ENCODE measurements at regions not wholly inside any gene's neighbourhood (a gene's known extent, or its start where the extent isn't known, plus 50 kb on each side); places are given as distances from the start of the nearest gene placed in this dataset.

- Histone ChIP-seq H3K9ac (ENCODE audit: low read length) (no peak overlapping the region), H3K79me2 (ENCODE audit: insufficient read depth, low read length) (no peaks in the 10 kb centered on the region), H3K4me3 (replicated peaks in 1 of 2; ENCODE audit: low read depth in 1 of 2, low read length in 2 of 2) (no peak overlapping the region), H3K9me2 (ENCODE audit: insufficient read depth) (no peaks in the 10 kb centered on the region), H2AFZ (ENCODE audit: low read depth, low read length, poor library complexity, severe bottlenecking) (no peak overlapping the region), H4K20me1 (ENCODE audit: insufficient read depth) (no peaks in the 10 kb centered on the region), H3K4me2 (ENCODE audit: low read length) (peak overlapping the region; percentile 51), H3K36me3 (ENCODE audit: control insufficient read depth in 1 of 2, insufficient read depth in 2 of 2, low read length in 2 of 2) (no peaks in the 10 kb centered on the region), H3K4me1 (ENCODE audit: control insufficient read depth in 1 of 2, insufficient read depth in 2 of 2, low read length in 2 of 2) (peaks cover 7 to 22% of the 10 kb centered on the region in 2 experiments), H3K9me3 (ENCODE audit: control insufficient read depth in 1 of 2, insufficient read depth in 1 of 2, low read depth in 1 of 2, low read length in 2 of 2) (no peaks in the 10 kb centered on the region; a peak in 1 of 4 replicates), H3K27me3 (ENCODE audit: insufficient read depth, low read length) (no peaks in the 10 kb centered on the region), H3K27ac (ENCODE audit: low read depth, low read length) (no peak overlapping the region)
- DNase-seq (ENCODE audit: low read depth, low spot score), result peak; percentile 32
- ChIA-PET POLR2A (no interaction called here), CTCF (no interaction called here), RAD21 (ENCODE audit: low non-redundant PET in 1 of 2, low total read pairs in 2 of 2, uncharacterized antibody in 2 of 2, unreplicated experiment in 2 of 2) (no interaction called here)
- intact Hi-C loops (cut with micrococcal nuclease), result no loop called here
- ATAC-seq, result peak; percentile 62
- TF ChIP-seq FOSL1 (IDR thresholded peaks at IDR 0.05; ENCODE audit: low read depth) (peak; percentile 31), ZNF274 (IDR thresholded peaks at IDR 0.05; ENCODE audit: low read depth, low read length) (no peak)
- no TSS peak for BruUV-seq (replicated peaks)
Observed at GRCh38 chr1:30005972-30006619, 717.3 kb downstream of the MATN1 start.

- Histone ChIP-seq H3K27ac (ENCODE audit: low read depth, low read length) (no peak overlapping the region), H3K36me3 (ENCODE audit: control insufficient read depth in 1 of 2, insufficient read depth in 2 of 2, low read length in 2 of 2) (no peaks in the 10 kb centered on the region), H3K9me2 (ENCODE audit: insufficient read depth) (no peaks in the 10 kb centered on the region), H4K20me1 (ENCODE audit: insufficient read depth) (no peaks in the 10 kb centered on the region), H3K79me2 (ENCODE audit: insufficient read depth, low read length) (no peaks in the 10 kb centered on the region), H3K9ac (ENCODE audit: low read length) (no peak overlapping the region), H3K4me2 (ENCODE audit: low read length) (no peak overlapping the region), H3K9me3 (ENCODE audit: control insufficient read depth in 1 of 2, insufficient read depth in 1 of 2, low read depth in 1 of 2, low read length in 2 of 2) (no peaks in the 10 kb centered on the region), H2AFZ (ENCODE audit: low read depth, low read length, poor library complexity, severe bottlenecking) (no peak overlapping the region), H3K27me3 (ENCODE audit: insufficient read depth, low read length) (0 out of 2 replicates have a peak, but pooled peaks cover 4% of the 10 kb centered on the region), H3K4me3 (replicated peaks in 1 of 2; ENCODE audit: low read depth in 1 of 2, low read length in 2 of 2) (no peak overlapping the region), H3K4me1 (ENCODE audit: control insufficient read depth in 1 of 2, insufficient read depth in 2 of 2, low read length in 2 of 2) (peaks cover 7 to 10% of the 10 kb centered on the region in 2 experiments)
- TF ChIP-seq ZNF274 (IDR thresholded peaks at IDR 0.05; ENCODE audit: low read depth, low read length) (no peak), EZH2phosphoT487 (IDR thresholded peaks at IDR 0.05; ENCODE audit: borderline replicate concordance) (no peak), POLR2A (IDR thresholded peaks at IDR 0.05; ENCODE audit: borderline replicate concordance, extremely low read depth, insufficient read depth, insufficient read length) (no peak), RAD21 (IDR thresholded peaks at IDR 0.05; ENCODE audit: low read depth) (no peak), SP1 (IDR thresholded peaks at IDR 0.05; ENCODE audit: low read depth) (no peak)
- TF ChIP-seq, protein P1, sequence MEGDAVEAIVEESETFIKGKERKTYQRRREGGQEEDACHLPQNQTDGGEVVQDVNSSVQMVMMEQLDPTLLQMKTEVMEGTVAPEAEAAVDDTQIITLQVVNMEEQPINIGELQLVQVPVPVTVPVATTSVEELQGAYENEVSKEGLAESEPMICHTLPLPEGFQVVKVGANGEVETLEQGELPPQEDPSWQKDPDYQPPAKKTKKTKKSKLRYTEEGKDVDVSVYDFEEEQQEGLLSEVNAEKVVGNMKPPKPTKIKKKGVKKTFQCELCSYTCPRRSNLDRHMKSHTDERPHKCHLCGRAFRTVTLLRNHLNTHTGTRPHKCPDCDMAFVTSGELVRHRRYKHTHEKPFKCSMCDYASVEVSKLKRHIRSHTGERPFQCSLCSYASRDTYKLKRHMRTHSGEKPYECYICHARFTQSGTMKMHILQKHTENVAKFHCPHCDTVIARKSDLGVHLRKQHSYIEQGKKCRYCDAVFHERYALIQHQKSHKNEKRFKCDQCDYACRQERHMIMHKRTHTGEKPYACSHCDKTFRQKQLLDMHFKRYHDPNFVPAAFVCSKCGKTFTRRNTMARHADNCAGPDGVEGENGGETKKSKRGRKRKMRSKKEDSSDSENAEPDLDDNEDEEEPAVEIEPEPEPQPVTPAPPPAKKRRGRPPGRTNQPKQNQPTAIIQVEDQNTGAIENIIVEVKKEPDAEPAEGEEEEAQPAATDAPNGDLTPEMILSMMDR (IDR thresholded peaks at IDR 0.05 in 2 of 3, conservative IDR thresholded peaks at IDR 0.05 in 1 of 3; ENCODE audit: borderline replicate concordance in 1 of 3, insufficient read depth in 1 of 3, low read depth in 2 of 3, low read length in 2 of 3), result no peak
- no peak for ATAC-seq
- ChIA-PET POLR2A (no interaction called here), CTCF (no interaction called here), RAD21 (ENCODE audit: low non-redundant PET in 1 of 2, low total read pairs in 2 of 2, uncharacterized antibody in 2 of 2, unreplicated experiment in 2 of 2) (no interaction called here)
- intact Hi-C loops (cut with micrococcal nuclease), result no loop called here
- no peak for DNase-seq (ENCODE audit: low read depth, low spot score)
- BruUV-seq (replicated peaks), result no TSS peak
Observed at GRCh38 chr1:30001732-30002039, 721.7 kb downstream of the MATN1 start.

Measured in HCT116 (cell line).